Loucy (cell line): ENCODE measurements at regions not wholly inside any gene's neighbourhood (a gene's known extent, or its start where the extent isn't known, plus 50 kb on each side); places are given as distances from the start of the nearest gene placed in this dataset.
"Not testable (repeated sequence)": the region's sequence is repeated elsewhere in the genome, so short reads cannot be mapped to it uniquely, and the experiment has no call there.

Experiments
- H2AFZ ChIP-seq: fragments of 200-600 bp; sonication (generic); 2 replicates; pipeline ENCODE4 v1.6.0; 2016; ENCODE audit warnings: antibody characterized with exemption, mild to moderate bottlenecking, low read length, moderate library complexity
- H3F3A ChIP-seq: fragments of 200-600 bp; 2 replicates; pipeline ENCODE4 v1.6.0; 2016; ENCODE audit warnings: antibody characterized with exemption, low read depth, mild to moderate bottlenecking
- H3K27me3 ChIP-seq: fragments of 200-600 bp; sonication (generic); 2 replicates; pipeline ENCODE4 v1.6.1; 2014; ENCODE audit warnings: low read length, mild to moderate bottlenecking; ENCODE audit not compliant: insufficient read depth, poor library complexity, severe bottlenecking
- H3K36me3 ChIP-seq: fragments of 200-600 bp; sonication (generic); 2 replicates; pipeline ENCODE4 v1.6.1; 2016; ENCODE audit warnings: low read length; ENCODE audit not compliant: insufficient read depth
- H3K4me1 ChIP-seq: fragments of 200-600 bp; sonication (generic); 2 replicates; pipeline ENCODE4 v1.5.1; 2014; ENCODE audit warnings: low read length, mild to moderate bottlenecking; ENCODE audit not compliant: insufficient read depth, poor library complexity, severe bottlenecking
- H3K4me2 ChIP-seq: fragments of 200-600 bp; sonication (generic); 2 replicates; pipeline ENCODE4 v1.6.0; 2014; ENCODE audit warnings: antibody characterized with exemption, low read length, low read depth, mild to moderate bottlenecking; ENCODE audit not compliant: poor library complexity, severe bottlenecking
- H3K4me3 ChIP-seq: fragments of 200-600 bp; sonication (generic); 2 replicates; pipeline ENCODE4 v1.5.1; 2014; ENCODE audit warnings: low read length, mild to moderate bottlenecking, mixed read lengths; ENCODE audit not compliant: poor library complexity, severe bottlenecking
- H3K79me2 ChIP-seq: fragments of 200-600 bp; sonication (generic); 2 replicates; pipeline ENCODE4 v1.6.1; 2014; ENCODE audit warnings: low read length; ENCODE audit not compliant: insufficient read depth
- H3K9ac ChIP-seq: fragments of 200-600 bp; sonication (generic); 2 replicates; pipeline ENCODE4 v1.6.0; 2014; ENCODE audit warnings: mild to moderate bottlenecking, low read depth, low read length, moderate library complexity; ENCODE audit not compliant: poor library complexity, severe bottlenecking
- H3K9me2 ChIP-seq: fragments of 200-600 bp; sonication (generic); replicated peaks from 2 replicates; pipeline ENCODE4 v1.6.1; 2016; ENCODE audit warnings: low read depth, low read length, mixed read lengths
- H3K9me3 ChIP-seq: fragments of 200-600 bp; sonication (generic); 2 replicates; pipeline ENCODE4 v1.6.1; 2014; ENCODE audit warnings: mild to moderate bottlenecking, antibody characterized with exemption, low read length, low read depth; ENCODE audit not compliant: insufficient read depth
- H4K20me1 ChIP-seq: fragments of 200-600 bp; sonication (generic); 2 replicates; pipeline ENCODE4 v1.6.0; 2014; ENCODE audit warnings: antibody characterized with exemption, low read length, mild to moderate bottlenecking; ENCODE audit not compliant: insufficient read depth, poor library complexity, severe bottlenecking
- EZH2phosphoT487 ChIP-seq: fragments of 200-600 bp; IDR thresholded peaks from 2 replicates; pipeline ENCODE4 v1.6.1; 2018; ENCODE audit warnings: antibody characterized with exemption, mild to moderate bottlenecking, moderate library complexity, borderline replicate concordance
- TF ChIP-seq, protein P1 (sequence below): fragments of 200-600 bp; sonication (generic); conservative IDR thresholded peaks from 2 replicates; pipeline ENCODE4 v1.5.1; 2014; ENCODE audit warnings: mild to moderate bottlenecking, antibody characterized with exemption, low read length

DNA sequence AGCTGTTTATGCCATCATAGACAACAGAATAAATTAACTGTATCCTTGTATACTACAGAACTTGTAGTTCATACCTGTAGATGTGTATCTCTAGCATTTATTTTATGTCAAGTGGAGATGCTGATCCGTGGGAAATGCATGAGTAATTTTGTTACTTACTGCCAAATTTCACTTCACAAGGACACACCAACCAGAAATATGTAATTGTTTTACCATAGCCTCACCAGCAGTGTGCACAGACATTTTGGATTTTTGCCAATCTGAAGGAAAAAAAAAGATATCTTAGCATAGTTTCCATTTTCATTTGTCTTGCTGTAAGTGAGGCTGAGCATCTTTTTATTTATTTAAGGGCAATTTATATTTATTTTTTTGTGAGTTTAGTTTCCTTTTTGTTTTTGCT is 265.1 kb upstream of the OSR1 start:
- H3K4me1 ChIP-seq: no peaks in the 10 kb centered on the region
- H3K4me2 ChIP-seq: no peak overlapping the region
- no peak for TF ChIP-seq EZH2phosphoT487
- H3K9me3 ChIP-seq: no peaks in the 10 kb centered on the region
- no peaks in the 10 kb centered on the region for H3K79me2 ChIP-seq
- no peak overlapping the region for H3K4me3 ChIP-seq
- H3K9me2 ChIP-seq: no peaks in the 10 kb centered on the region
- no peak overlapping the region for H2AFZ ChIP-seq
- no peak overlapping the region for H3K9ac ChIP-seq
- no peaks in the 10 kb centered on the region for H3K36me3 ChIP-seq
- no peaks in the 10 kb centered on the region for H4K20me1 ChIP-seq
- no peaks in the 10 kb centered on the region for H3F3A ChIP-seq
- no peaks in the 10 kb centered on the region for H3K27me3 ChIP-seq

DNA sequence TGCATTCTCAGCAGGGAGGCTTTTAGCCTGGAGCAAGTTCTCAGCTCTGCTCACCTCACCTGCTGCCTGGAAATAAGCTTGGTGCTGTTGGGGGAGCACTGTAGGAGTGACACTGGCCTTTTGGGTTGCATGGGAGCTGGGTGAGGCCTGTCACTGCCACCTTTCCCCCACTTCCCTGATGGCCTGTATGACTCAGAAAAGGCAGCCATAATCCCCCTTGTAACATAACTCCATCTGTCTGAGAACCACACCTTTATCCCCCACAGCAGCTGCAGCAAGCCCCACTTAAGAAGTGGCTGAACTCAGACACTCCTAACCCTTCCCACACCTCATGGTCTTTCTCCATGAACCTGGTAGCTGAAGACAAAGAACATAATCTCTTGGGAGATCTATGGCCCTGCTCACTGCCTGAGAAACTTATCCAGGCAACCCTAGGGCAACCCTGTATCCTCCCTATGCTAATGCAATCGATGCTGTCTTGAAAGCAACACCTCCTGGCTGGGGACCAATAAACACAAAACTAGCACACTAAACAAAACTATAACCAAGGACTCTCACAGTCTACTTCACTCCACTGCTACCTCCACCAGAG is 258.9 kb upstream of the OSR1 start:
- H3K9me2 ChIP-seq: no peaks in the 10 kb centered on the region
- H3K4me2 ChIP-seq: no peak overlapping the region
- no peaks in the 10 kb centered on the region for H3K4me1 ChIP-seq
- H3K36me3 ChIP-seq: no peaks in the 10 kb centered on the region
- no peaks in the 10 kb centered on the region; the same call in 1 of the 2 replicates for H3K9me3 ChIP-seq
- no peaks in the 10 kb centered on the region for H3F3A ChIP-seq
- TF ChIP-seq, protein P1, sequence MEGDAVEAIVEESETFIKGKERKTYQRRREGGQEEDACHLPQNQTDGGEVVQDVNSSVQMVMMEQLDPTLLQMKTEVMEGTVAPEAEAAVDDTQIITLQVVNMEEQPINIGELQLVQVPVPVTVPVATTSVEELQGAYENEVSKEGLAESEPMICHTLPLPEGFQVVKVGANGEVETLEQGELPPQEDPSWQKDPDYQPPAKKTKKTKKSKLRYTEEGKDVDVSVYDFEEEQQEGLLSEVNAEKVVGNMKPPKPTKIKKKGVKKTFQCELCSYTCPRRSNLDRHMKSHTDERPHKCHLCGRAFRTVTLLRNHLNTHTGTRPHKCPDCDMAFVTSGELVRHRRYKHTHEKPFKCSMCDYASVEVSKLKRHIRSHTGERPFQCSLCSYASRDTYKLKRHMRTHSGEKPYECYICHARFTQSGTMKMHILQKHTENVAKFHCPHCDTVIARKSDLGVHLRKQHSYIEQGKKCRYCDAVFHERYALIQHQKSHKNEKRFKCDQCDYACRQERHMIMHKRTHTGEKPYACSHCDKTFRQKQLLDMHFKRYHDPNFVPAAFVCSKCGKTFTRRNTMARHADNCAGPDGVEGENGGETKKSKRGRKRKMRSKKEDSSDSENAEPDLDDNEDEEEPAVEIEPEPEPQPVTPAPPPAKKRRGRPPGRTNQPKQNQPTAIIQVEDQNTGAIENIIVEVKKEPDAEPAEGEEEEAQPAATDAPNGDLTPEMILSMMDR: no peak
- TF ChIP-seq EZH2phosphoT487: no peak
- H3K79me2 ChIP-seq: no peaks in the 10 kb centered on the region
- no peak overlapping the region for H3K9ac ChIP-seq
- no peak overlapping the region for H3K4me3 ChIP-seq
- H3K27me3 ChIP-seq: no peaks in the 10 kb centered on the region
- no peak overlapping the region for H2AFZ ChIP-seq
- no peaks in the 10 kb centered on the region for H4K20me1 ChIP-seq

DNA sequence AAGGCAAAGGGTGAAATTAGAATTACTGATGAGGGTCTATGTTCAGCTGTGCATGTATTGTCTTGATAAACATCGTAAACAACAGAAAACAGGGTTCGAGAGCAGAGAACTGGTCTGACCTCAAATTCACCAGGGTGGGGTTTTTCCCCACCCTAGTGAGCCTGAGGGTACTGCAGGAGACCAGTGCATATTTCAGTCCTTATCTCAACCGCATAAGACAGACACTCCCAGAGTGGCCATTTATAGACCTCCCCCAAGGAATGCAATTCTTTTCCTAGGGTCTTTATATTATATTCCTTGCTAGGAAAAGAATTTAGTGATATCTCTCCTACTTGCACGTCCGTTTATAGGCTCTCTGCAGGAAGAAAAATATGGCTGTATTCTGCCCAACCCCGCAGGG is 257.0 kb upstream of the OSR1 start:
- H2AFZ ChIP-seq, H3K9me2 ChIP-seq, H3K4me2 ChIP-seq, H3K4me3 ChIP-seq, H3K9ac ChIP-seq, H3F3A ChIP-seq, H3K79me2 ChIP-seq, H3K36me3 ChIP-seq, H3K9me3 ChIP-seq, H4K20me1 ChIP-seq, H3K27me3 ChIP-seq, H3K4me1 ChIP-seq: not testable (repeated sequence)

DNA sequence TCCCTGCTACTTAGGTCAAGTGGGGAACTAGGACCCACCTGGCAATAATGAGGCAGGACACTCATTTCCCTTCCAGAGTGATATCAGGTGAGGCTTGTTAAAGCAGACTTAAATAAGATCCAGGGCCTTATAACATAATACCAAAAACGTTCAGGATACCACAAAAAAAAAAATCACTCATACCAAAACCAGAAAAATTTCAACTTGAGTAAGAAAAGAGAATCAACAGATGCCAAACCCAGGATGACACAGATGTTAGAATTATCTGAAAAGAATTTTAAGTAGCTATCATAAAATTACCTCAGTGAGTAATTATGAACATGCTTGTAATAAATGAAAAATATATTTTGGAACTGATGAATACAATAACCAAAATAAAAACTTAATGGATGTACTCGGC is 255.6 kb upstream of the OSR1 start:
- Histone ChIP-seq H4K20me1 (no peaks in the 10 kb centered on the region), H3K4me3 (no peak overlapping the region), H3K4me1 (no peaks in the 10 kb centered on the region), H3K9me2 (no peaks in the 10 kb centered on the region), H2AFZ (no peak overlapping the region), H3K36me3 (no peaks in the 10 kb centered on the region), H3K79me2 (no peaks in the 10 kb centered on the region), H3K27me3 (no peaks in the 10 kb centered on the region), H3F3A (no peaks in the 10 kb centered on the region), H3K9me3 (no peaks in the 10 kb centered on the region; the same call in 1 of the 2 replicates), H3K4me2 (no peak overlapping the region), H3K9ac (no peak overlapping the region)
- no peak for TF ChIP-seq EZH2phosphoT487
- TF ChIP-seq, protein P1: no peak
